GM12865 (cell line): ENCODE measurements at regions not wholly inside any gene's neighbourhood (a gene's known extent, or its start where the extent isn't known, plus 50 kb on each side); places are given as distances from the start of the nearest gene placed in this dataset.

ENCODE experiments used
- DNase-seq: peaks from one replicate; pipeline ENCODE4 v3.0.0; 2010; ENCODE audit warnings: low read depth
- H3K4me3 ChIP-seq: 2 replicates; pipeline ENCODE4 v1.5.1; 2011; ENCODE audit warnings: mild to moderate bottlenecking, low read depth, low read length, control low read depth
- CTCF ChIP-seq: IDR thresholded peaks from 2 replicates; pipeline ENCODE4 v1.5.1; 2011; ENCODE audit warnings: low read length, control low read depth, low read depth, inconsistent platforms; ENCODE audit not compliant: insufficient read depth; ENCODE audit errors: missing control alignments

GRCh38 chr2:200216310-200216709 lies 90.2 kb upstream of the SPATS2L start:
- TF ChIP-seq CTCF: no peak
- no peak for DNase-seq
- no peak overlapping the region for H3K4me3 ChIP-seq

- H3K4me3 ChIP-seq: no peak overlapping the region
- peak; percentile 11 for DNase-seq
- TF ChIP-seq CTCF: no peak
Observed at GRCh38 chr2:200217320-200217719, 89.2 kb upstream of the SPATS2L start.

GRCh38 chr2:200218645-200219044 lies 87.8 kb upstream of the SPATS2L start:
- no peak overlapping the region for H3K4me3 ChIP-seq
- TF ChIP-seq CTCF: no peak
- DNase-seq: no peak

GRCh38 chr2:200219309-200220113 lies 87.0 kb upstream of the SPATS2L start:
- TF ChIP-seq CTCF: no peak
- no peak overlapping the region for H3K4me3 ChIP-seq
- no peak for DNase-seq

GRCh38 chr2:200220251-200220650 lies 86.2 kb upstream of the SPATS2L start:
- no peak for DNase-seq
- no peak overlapping the region for H3K4me3 ChIP-seq
- TF ChIP-seq CTCF: no peak

- H3K4me3 ChIP-seq: no peak overlapping the region
- no peak for DNase-seq
- TF ChIP-seq CTCF: no peak
Observed at GRCh38 chr2:200221055-200221955, 85.2 kb upstream of the SPATS2L start.
